Brain microvascular endothelial cell (primary cell): ENCODE measurements at regions not wholly inside any gene's neighbourhood (a gene's known extent, or its start where the extent isn't known, plus 50 kb on each side); places are given as distances from the start of the nearest gene placed in this dataset.
"Not testable (repeated sequence)": the region's sequence is repeated elsewhere in the genome, so short reads cannot be mapped to it uniquely, and the experiment has no call there.

Experiments
- DNase-seq: peaks from one replicate; pipeline ENCODE4 v3.0.0-alpha.2; 2020
- H3K27ac ChIP-seq: fragments of 250-450 bp; sonication (Bioruptor Pico); 2 replicates; pipeline ENCODE4 v1.5.1; 2020; ENCODE audit warnings: mild to moderate bottlenecking, moderate library complexity
- H3K27me3 ChIP-seq: fragments of 250-450 bp; sonication (Bioruptor Pico); replicated peaks from 2 replicates; pipeline ENCODE4 v1.5.1; 2020; ENCODE audit warnings: mild to moderate bottlenecking
- H3K36me3 ChIP-seq: fragments of 250-450 bp; sonication (Bioruptor Pico); replicated peaks from 2 replicates; pipeline ENCODE4 v1.5.1; 2020; ENCODE audit warnings: mild to moderate bottlenecking
- H3K4me3 ChIP-seq: 2 replicates; pipeline ENCODE4 v1.5.1; 2011; ENCODE audit warnings: low read depth, mild to moderate bottlenecking, control low read depth, low read length, moderate library complexity
- in situ Hi-C: cut with HindIII; loops from 2 replicates; pipeline ENCODE4 v1.10.0; 2017; ENCODE audit warnings: low sequenced_read_pairs, low pct_ligation_motif_present
- TF ChIP-seq, protein P1 (sequence below): IDR thresholded peaks from 2 replicates; pipeline ENCODE4 v1.5.1; 2011; ENCODE audit warnings: low read depth, mild to moderate bottlenecking, moderate library complexity, low read length, control low read depth, inconsistent platforms; ENCODE audit errors: missing control alignments

DNA sequence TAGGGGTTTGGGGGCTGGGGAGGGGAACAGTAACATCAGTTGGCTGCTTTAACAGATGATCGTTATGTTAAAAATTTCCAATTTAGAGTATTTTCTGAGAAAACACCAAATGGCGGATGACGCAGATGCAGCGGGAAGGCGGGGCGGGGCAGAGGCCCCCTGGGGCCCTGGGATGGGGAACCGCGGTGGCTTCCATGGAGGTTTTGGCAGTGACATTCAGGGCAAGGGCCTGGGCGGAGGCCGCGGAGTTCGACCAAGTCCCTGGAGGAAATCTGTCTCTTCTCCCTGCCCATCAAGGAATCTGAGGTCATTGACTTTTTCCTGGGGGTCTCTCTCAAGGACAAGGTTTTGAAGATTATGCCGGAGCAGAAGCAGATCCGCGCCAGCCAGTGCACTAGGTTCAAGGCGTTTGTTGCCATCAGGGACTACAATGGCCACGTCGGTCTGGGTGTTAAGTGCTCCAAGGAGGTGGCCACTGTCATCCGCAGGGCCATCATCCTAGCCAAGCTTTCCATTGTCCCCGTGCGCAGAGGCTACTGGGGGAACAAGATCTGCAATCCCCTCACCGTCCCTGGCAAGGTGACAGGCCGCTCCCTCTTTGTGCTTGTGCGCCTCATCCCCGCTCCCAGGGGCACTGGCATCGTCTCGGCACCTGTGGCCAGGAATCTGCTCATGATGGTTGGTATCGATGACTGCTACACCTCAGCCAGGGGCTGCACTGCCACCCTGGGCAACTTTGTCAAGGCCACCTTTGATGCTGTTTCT is 310.2 kb downstream of the PTPRC start:
- no peaks in the 10 kb centered on the region for H3K36me3 ChIP-seq
- H3K4me3 ChIP-seq: no peak overlapping the region
- no peak overlapping the region for H3K27ac ChIP-seq
- in situ Hi-C loops: no loop called here
- TF ChIP-seq, protein P1, sequence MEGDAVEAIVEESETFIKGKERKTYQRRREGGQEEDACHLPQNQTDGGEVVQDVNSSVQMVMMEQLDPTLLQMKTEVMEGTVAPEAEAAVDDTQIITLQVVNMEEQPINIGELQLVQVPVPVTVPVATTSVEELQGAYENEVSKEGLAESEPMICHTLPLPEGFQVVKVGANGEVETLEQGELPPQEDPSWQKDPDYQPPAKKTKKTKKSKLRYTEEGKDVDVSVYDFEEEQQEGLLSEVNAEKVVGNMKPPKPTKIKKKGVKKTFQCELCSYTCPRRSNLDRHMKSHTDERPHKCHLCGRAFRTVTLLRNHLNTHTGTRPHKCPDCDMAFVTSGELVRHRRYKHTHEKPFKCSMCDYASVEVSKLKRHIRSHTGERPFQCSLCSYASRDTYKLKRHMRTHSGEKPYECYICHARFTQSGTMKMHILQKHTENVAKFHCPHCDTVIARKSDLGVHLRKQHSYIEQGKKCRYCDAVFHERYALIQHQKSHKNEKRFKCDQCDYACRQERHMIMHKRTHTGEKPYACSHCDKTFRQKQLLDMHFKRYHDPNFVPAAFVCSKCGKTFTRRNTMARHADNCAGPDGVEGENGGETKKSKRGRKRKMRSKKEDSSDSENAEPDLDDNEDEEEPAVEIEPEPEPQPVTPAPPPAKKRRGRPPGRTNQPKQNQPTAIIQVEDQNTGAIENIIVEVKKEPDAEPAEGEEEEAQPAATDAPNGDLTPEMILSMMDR: no peak
- no peak for DNase-seq
- H3K27me3 ChIP-seq: no peaks in the 10 kb centered on the region

DNA sequence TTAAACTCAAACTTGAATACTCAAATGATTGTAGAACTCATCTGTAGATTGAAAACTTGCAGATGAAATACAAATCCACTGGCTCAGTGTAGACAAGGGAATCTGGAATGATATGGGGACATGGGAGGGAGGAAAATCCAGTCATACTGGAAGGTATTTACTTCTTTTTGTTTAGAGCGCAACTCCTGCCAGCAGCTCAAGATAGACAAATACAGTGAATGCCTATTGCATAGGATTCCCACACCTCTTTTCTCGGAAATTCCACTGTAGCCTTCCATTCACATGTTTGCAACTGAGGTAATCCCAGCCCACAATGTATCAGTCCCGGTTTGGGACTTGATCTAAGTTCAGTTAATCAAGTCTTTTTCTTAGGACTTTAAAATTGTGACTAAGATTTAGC is 311.2 kb downstream of the PTPRC start:
- TF ChIP-seq, protein P1: no peak
- no peak overlapping the region for H3K4me3 ChIP-seq
- no peaks in the 10 kb centered on the region for H3K36me3 ChIP-seq
- H3K27ac ChIP-seq: no peak overlapping the region
- in situ Hi-C loops: no loop called here
- no peaks in the 10 kb centered on the region for H3K27me3 ChIP-seq
- no peak for DNase-seq

DNA sequence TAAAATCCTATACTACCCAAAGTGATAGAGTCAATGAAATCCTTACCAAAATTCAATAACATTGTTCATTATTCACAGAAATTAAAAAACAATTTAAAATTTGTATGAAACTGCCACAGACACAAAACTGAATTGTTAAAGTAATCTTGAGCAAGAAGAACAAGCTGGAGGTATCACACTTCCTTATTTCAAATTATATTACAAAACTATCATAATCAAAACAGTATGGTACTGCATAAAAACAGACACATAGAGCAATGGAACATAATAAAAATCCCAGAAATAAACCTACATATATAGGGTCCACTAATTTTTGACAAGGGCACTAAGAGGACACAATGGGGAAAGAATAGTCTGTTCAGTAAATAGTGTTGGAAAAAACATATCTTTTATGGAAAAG is 316.2 kb downstream of the PTPRC start:
- no peak for DNase-seq
- no peak overlapping the region for H3K27ac ChIP-seq
- TF ChIP-seq, protein P1: no peak
- in situ Hi-C loops: no loop called here
- H3K4me3 ChIP-seq: no peak overlapping the region
- no peaks in the 10 kb centered on the region for H3K36me3 ChIP-seq
- no peaks in the 10 kb centered on the region for H3K27me3 ChIP-seq

DNA sequence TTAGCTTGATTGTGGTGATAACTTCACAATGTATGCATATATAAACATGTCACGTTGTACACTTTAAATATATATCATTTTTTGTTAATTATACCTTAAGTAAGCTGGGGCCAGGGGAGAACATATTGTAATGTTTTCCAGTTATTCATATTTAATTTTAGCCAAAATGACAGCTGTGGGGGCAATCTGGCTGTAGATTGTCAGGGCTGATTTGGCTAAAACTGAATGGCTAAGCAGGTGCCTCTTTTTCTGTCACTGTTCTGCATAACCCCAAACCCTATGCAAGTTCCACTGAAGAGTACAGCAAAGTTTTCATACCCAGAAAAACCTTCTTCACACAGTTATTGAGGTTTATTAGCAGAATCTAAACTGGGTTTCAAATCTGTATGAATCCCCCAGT is 318.2 kb downstream of the PTPRC start:
- no peaks in the 10 kb centered on the region for H3K27me3 ChIP-seq
- TF ChIP-seq, protein P1: no peak
- H3K27ac ChIP-seq: no peak overlapping the region
- no peaks in the 10 kb centered on the region for H3K36me3 ChIP-seq
- no peak for DNase-seq
- in situ Hi-C loops: no loop called here
- H3K4me3 ChIP-seq: no peak overlapping the region

DNA sequence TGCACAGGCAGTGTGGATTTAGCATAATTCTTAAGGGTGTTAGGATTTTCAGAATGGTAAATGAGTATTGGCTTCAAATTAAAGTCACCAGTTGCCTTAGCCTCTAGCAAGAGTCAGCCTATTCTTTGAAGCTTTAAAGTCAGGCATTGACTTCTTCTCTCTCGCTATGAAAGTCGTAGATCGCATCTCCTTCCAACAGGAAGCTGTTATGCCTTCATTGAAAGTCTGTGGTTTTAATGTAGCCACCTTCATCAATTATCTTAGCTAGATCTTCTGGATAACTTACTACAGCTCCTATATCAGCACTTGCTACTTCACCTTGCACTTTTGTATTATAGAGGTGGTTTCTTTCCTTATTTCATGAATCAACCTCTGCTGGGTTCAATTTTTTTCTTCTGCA is 320.2 kb downstream of the PTPRC start:
- Histone ChIP-seq H3K4me3 (no peak overlapping the region), H3K27me3 (no peaks in the 10 kb centered on the region), H3K36me3 (no peaks in the 10 kb centered on the region), H3K27ac (no peak overlapping the region)
- TF ChIP-seq, protein P1: no peak
- DNase-seq: no peak
- in situ Hi-C loops: no loop called here

DNA sequence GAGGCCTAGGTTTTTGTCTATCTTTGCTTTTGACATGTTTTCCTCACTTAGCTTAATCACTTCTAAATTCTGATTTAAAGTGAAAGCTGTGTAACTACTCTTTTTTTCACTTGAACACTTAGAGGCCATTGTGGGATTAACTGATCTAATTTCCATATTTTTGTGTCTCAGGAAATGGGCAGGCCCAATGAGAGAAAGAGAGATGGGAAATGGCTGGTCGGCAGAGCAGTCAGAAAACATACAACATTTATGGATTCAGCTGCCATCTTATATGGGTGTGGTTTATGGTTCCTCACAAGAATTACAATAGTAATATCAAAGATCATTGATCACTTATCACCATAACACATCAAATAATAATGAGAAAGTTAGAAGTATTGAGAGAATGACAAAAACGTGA is 320.8 kb downstream of the PTPRC start:
- in situ Hi-C loops: no loop called here
- no peak overlapping the region for H3K4me3 ChIP-seq
- TF ChIP-seq, protein P1: no peak
- DNase-seq: no peak
- no peaks in the 10 kb centered on the region for H3K36me3 ChIP-seq
- no peaks in the 10 kb centered on the region for H3K27me3 ChIP-seq
- H3K27ac ChIP-seq: no peak overlapping the region

DNA sequence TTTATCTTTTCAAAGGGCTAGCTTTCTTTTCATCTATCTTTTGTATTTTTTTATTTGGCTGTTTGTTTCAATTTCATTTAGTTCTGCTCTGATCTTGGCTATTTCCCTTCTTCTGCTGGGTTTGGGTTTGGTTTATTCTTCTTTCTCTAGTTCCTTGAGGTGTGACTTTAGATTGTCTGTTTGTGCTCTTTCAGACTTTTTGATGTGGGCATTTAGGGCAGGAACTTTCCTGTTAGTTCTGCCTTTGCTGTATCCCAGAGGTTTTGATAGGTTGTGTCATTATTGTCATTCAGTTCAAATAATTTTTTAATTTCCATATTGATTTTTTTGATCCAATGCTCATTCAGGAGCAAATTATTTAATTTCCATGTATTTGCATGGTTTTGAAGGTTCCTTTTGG is 325.0 kb downstream of the PTPRC start:
- in situ Hi-C loops, H3K4me3 ChIP-seq, H3K27ac ChIP-seq, H3K27me3 ChIP-seq, H3K36me3 ChIP-seq, DNase-seq: not testable (repeated sequence)
